Ovary (tissue), 3 donors: ENCODE measurements at regions not wholly inside any gene's neighbourhood (a gene's known extent, or its start where the extent isn't known, plus 50 kb on each side); places are given as distances from the start of the nearest gene placed in this dataset.

Experiments used
- CTCF ChIP-seq, 3 donors: fragments of 450-650 bp in 2 of 3; fragments of 200-600 bp in 1 of 3; IDR thresholded peaks; one replicate each; pipeline versions ENCODE4 v1.5.1 to v1.8.0; 2016 to 2022; ENCODE audit warnings: antibody characterized with exemption in 3 of 3, mild to moderate bottlenecking in 1 of 3
- POLR2A ChIP-seq: fragments of 450-650 bp; IDR thresholded peaks from one replicate; pipeline ENCODE4 v1.6.1; 2017; ENCODE audit warnings: antibody characterized with exemption, mild to moderate bottlenecking, moderate library complexity
- donor health status: DM: no; HTN: no; CAD: no.

- no peak for TF ChIP-seq POLR2A
- TF ChIP-seq CTCF (IDR thresholded peaks at IDR 0.05) = no peak
Measured at GRCh38 chr13:111880185-111880584, 186.8 kb upstream of the SOX1 start.
